Daoy (cell line): ENCODE measurements at regions not wholly inside any gene's neighbourhood (a gene's known extent, or its start where the extent isn't known, plus 50 kb on each side); places are given as distances from the start of the nearest gene placed in this dataset.

Source experiments
- DNase-seq: peaks from one replicate; pipeline ENCODE4 v3.0.0-alpha.2; 2015; ENCODE audit warnings: low read depth

- DNase-seq = no peak
These were observed 309.3 kb upstream of the PLSCR5 start for GRCh38 chr3:146914409-146914808.

- no peak for DNase-seq
These were observed 307.3 kb upstream of the PLSCR5 start for GRCh38 chr3:146912241-146913015.

GRCh38 chr3:146903927-146904326 is 298.8 kb upstream of the PLSCR5 start:
- no peak for DNase-seq

- DNase-seq = no peak
These were observed 294.0 kb upstream of the PLSCR5 start for GRCh38 chr3:146899171-146899570.

GRCh38 chr3:146896711-146897110 is 291.6 kb upstream of the PLSCR5 start:
- no peak for DNase-seq

GRCh38 chr3:146895026-146895749 is 290.0 kb upstream of the PLSCR5 start:
- no peak for DNase-seq

- DNase-seq = no peak
These were observed 289.3 kb upstream of the PLSCR5 start for GRCh38 chr3:146894406-146894805.

- DNase-seq = no peak
These were observed 286.9 kb upstream of the PLSCR5 start for GRCh38 chr3:146892041-146892440.

- no peak for DNase-seq
These were observed 284.5 kb upstream of the PLSCR5 start for GRCh38 chr3:146889626-146890025.

GRCh38 chr3:146888176-146888575 is 283.0 kb upstream of the PLSCR5 start:
- DNase-seq = no peak

GRCh38 chr3:146884721-146885120 is 279.6 kb upstream of the PLSCR5 start:
- DNase-seq = no peak

- no peak for DNase-seq
These were observed 279.1 kb upstream of the PLSCR5 start for GRCh38 chr3:146884296-146884695.

GRCh38 chr3:146883288-146883687 is 278.1 kb upstream of the PLSCR5 start:
- no peak for DNase-seq

- DNase-seq = no peak
These were observed 277.0 kb upstream of the PLSCR5 start for GRCh38 chr3:146881966-146882760.

- DNase-seq = no peak
These were observed 276.2 kb upstream of the PLSCR5 start for GRCh38 chr3:146881356-146881755.

GRCh38 chr3:146873748-146874147 is 268.6 kb upstream of the PLSCR5 start:
- DNase-seq = no peak

GRCh38 chr3:146865175-146865755 is 260.1 kb upstream of the PLSCR5 start:
- DNase-seq = no peak

- DNase-seq = no peak
These were observed 256.1 kb upstream of the PLSCR5 start for GRCh38 chr3:146861262-146861661.

GRCh38 chr3:146854523-146854922 is 249.4 kb upstream of the PLSCR5 start:
- no peak for DNase-seq

- DNase-seq = no peak
These were observed 246.5 kb upstream of the PLSCR5 start for GRCh38 chr3:146851665-146852064.

- no peak for DNase-seq
These were observed 240.2 kb upstream of the PLSCR5 start for GRCh38 chr3:146845361-146845760.

GRCh38 chr3:146843476-146843875 is 238.3 kb upstream of the PLSCR5 start:
- no peak for DNase-seq
